HEK293 (cell line): ENCODE measurements at regions not wholly inside any gene's neighbourhood (a gene's known extent, or its start where the extent isn't known, plus 50 kb on each side); places are given as distances from the start of the nearest gene placed in this dataset.

Experiments used
- CTCF ChIP-seq: fragments of 450-650 bp; formaldehyde crosslinking; IDR thresholded peaks from 2 replicates; pipeline ENCODE4 v1.5.1; 2016; ENCODE audit warnings: missing biosample characterization, missing genetic modification characterization
- ZBTB20 ChIP-seq: fragments of 450-650 bp; formaldehyde crosslinking; IDR thresholded peaks from 2 replicates; pipeline ENCODE4 v1.5.1; 2016; ENCODE audit warnings: missing biosample characterization, missing genetic modification characterization
- ZBTB44 ChIP-seq: fragments of 450-650 bp; IDR thresholded peaks from 2 replicates; pipeline ENCODE4 v1.5.1; 2018; ENCODE audit warnings: missing biosample characterization, mild to moderate bottlenecking, missing genetic modification characterization
- ZNF140 ChIP-seq: fragments of 450-650 bp; formaldehyde crosslinking; IDR thresholded peaks from 2 replicates; pipeline ENCODE4 v1.5.1; 2016; ENCODE audit warnings: missing biosample characterization, missing genetic modification characterization
- ZNF19 ChIP-seq: fragments of 450-650 bp; formaldehyde crosslinking; IDR thresholded peaks from 2 replicates; pipeline ENCODE4; 2016; ENCODE audit warnings: missing biosample characterization, missing genetic modification characterization, low read depth
- ZNF692 ChIP-seq: fragments of 450-650 bp; formaldehyde crosslinking; IDR thresholded peaks from 2 replicates; pipeline ENCODE4 v1.5.1; 2016; ENCODE audit warnings: missing biosample characterization, missing genetic modification characterization
- ZNF768 ChIP-seq: fragments of 450-650 bp; formaldehyde crosslinking; IDR thresholded peaks from 2 replicates; pipeline ENCODE4 v1.5.1; 2018; ENCODE audit warnings: missing biosample characterization, mild to moderate bottlenecking, missing genetic modification characterization

GRCh38 chr9:102124465-102124864 is 386.0 kb upstream of the GRIN3A start:
- TF ChIP-seq ZNF19 (tag by site-specific recombination), result no peak
- TF ChIP-seq ZBTB20 (tag by site-specific recombination), result no peak
- no peak for TF ChIP-seq CTCF
- no peak for TF ChIP-seq ZNF768
- TF ChIP-seq ZNF692, result no peak
- TF ChIP-seq ZNF140 (tag by site-specific recombination), result no peak
- no peak for TF ChIP-seq ZBTB44
